Trophoblast cell (in vitro differentiated cells and primary cell): ENCODE measurements at regions not wholly inside any gene's neighbourhood (a gene's known extent, or its start where the extent isn't known, plus 50 kb on each side); places are given as distances from the start of the nearest gene placed in this dataset.

Source experiments
- DNase-seq, 2 donors: peaks; one replicate each; pipeline ENCODE4 v3.0.0-alpha.2; 2016
- H2AFZ ChIP-seq: 2 replicates; pipeline ENCODE4 v1.6.1; 2013; ENCODE audit warnings: low read length, moderate library complexity, mild to moderate bottlenecking; ENCODE audit not compliant: insufficient read depth, poor library complexity
- H2AK5ac ChIP-seq: 2 replicates; pipeline ENCODE4 v1.6.1; 2013; ENCODE audit warnings: mild to moderate bottlenecking, low read length
- H2BK120ac ChIP-seq: 2 replicates; pipeline ENCODE4 v1.6.1; 2013; ENCODE audit warnings: low read length, mild to moderate bottlenecking, moderate library complexity; ENCODE audit not compliant: insufficient read depth, poor library complexity
- H2BK12ac ChIP-seq: 2 replicates; pipeline ENCODE4 v1.6.1; 2013; ENCODE audit warnings: mild to moderate bottlenecking, low read length, moderate library complexity
- H2BK5ac ChIP-seq: 2 replicates; pipeline ENCODE4 v1.6.1; 2013; ENCODE audit warnings: low read length, low read depth, moderate library complexity, mild to moderate bottlenecking; ENCODE audit not compliant: poor library complexity
- H3K14ac ChIP-seq: 2 replicates; pipeline ENCODE4 v1.6.1; 2013; ENCODE audit warnings: mild to moderate bottlenecking, low read length
- H3K18ac ChIP-seq: 2 replicates; pipeline ENCODE4 v1.6.1; 2013; ENCODE audit warnings: mild to moderate bottlenecking, low read length
- H3K23ac ChIP-seq: 2 replicates; pipeline ENCODE4 v1.6.1; 2013; ENCODE audit warnings: low read length
- H3K27ac ChIP-seq: 2 replicates; pipeline ENCODE4 v1.5.1; 2013; ENCODE audit warnings: low read depth, mild to moderate bottlenecking, inconsistent platforms, low read length, moderate library complexity
- H3K27me3 ChIP-seq: 2 replicates; pipeline ENCODE4 v1.6.1; 2013; ENCODE audit warnings: inconsistent platforms, mild to moderate bottlenecking, low read length, moderate library complexity; ENCODE audit not compliant: insufficient read depth
- H3K36me3 ChIP-seq, 2 experiments: 1 replicate in 1 of 2; 2 replicates in 1 of 2; pipeline ENCODE4 v1.6.1; 2013; ENCODE audit warnings: low read length in 2 of 2, mild to moderate bottlenecking in 2 of 2, moderate library complexity in 1 of 2; ENCODE audit not compliant: insufficient read depth in 2 of 2, control insufficient read depth in 1 of 2
- H3K4ac ChIP-seq: 2 replicates; pipeline ENCODE4 v1.6.1; 2013; ENCODE audit warnings: low read depth, mild to moderate bottlenecking, low read length, moderate library complexity
- H3K4me1 ChIP-seq, 2 experiments: 1 replicate in 1 of 2; 2 replicates in 1 of 2; pipeline ENCODE4 v1.6.1; 2013; ENCODE audit warnings: low read length in 2 of 2, mild to moderate bottlenecking in 2 of 2, moderate library complexity in 1 of 2; ENCODE audit not compliant: insufficient read depth in 2 of 2, control insufficient read depth in 1 of 2
- H3K4me2 ChIP-seq: 2 replicates; pipeline ENCODE4 v1.6.1; 2013; ENCODE audit warnings: inconsistent platforms, mild to moderate bottlenecking, low read length, moderate library complexity
- H3K4me3 ChIP-seq: 2 replicates; pipeline ENCODE4 v1.5.1; 2013; ENCODE audit warnings: mild to moderate bottlenecking, low read depth, low read length, inconsistent platforms
- H3K79me1 ChIP-seq: one replicate; pipeline ENCODE4 v1.6.1; 2013; ENCODE audit warnings: low read length
- H3K79me2 ChIP-seq: 2 replicates; pipeline ENCODE4 v1.6.1; 2013; ENCODE audit warnings: low read length, mild to moderate bottlenecking; ENCODE audit not compliant: control insufficient read depth, insufficient read depth, poor library complexity
- H3K9ac ChIP-seq: 2 replicates; pipeline ENCODE4 v1.6.1; 2013; ENCODE audit warnings: mild to moderate bottlenecking, low read length
- H3K9me3 ChIP-seq: 2 replicates; pipeline ENCODE4 v1.6.1; 2013; ENCODE audit warnings: low read depth, mild to moderate bottlenecking, control low read depth, inconsistent platforms, low read length; ENCODE audit not compliant: insufficient read depth
- H4K12ac ChIP-seq: 2 replicates; pipeline ENCODE4 v1.6.1; 2013; ENCODE audit warnings: low read depth, mild to moderate bottlenecking, low read length, moderate library complexity
- H4K8ac ChIP-seq: 2 replicates; pipeline ENCODE4 v1.6.1; 2013; ENCODE audit warnings: low read depth, mild to moderate bottlenecking, low read length, moderate library complexity
- H4K91ac ChIP-seq: one replicate; pipeline ENCODE4 v1.6.1; 2013; ENCODE audit warnings: low read depth, mild to moderate bottlenecking, low read length, moderate library complexity
- WGBS: extraction: QIAGEN DNeasy Blood & Tissue Kit; methylation state at CpG from one replicate; pipeline ENCODE4 v1.1.7; 2013; ENCODE audit warnings: missing lambda C conversion rate; ENCODE audit not compliant: insufficient read length, insufficient coverage; ENCODE audit errors: extremely low coverage; 5-methylcytosine and 5-hydroxymethylcytosine counted together

GRCh38 chr22:22830957-22831688 lies 56.5 kb upstream of the IGLL5 start:
- H3K36me3 ChIP-seq, result no peaks in the 10 kb centered on the region
- no peak overlapping the region for H3K18ac ChIP-seq
- no peak overlapping the region for H2AK5ac ChIP-seq
- no peak overlapping the region for H2AFZ ChIP-seq
- H4K91ac ChIP-seq, result no peak overlapping the region
- no peak overlapping the region for H2BK5ac ChIP-seq
- H3K79me2 ChIP-seq, result no peaks in the 10 kb centered on the region
- no peak for DNase-seq
- WGBS, result no CpG with 5 or more reads among the region's 1 CpG
- H3K14ac ChIP-seq, result no peak overlapping the region
- H2BK12ac ChIP-seq, result no peak overlapping the region
- no peak overlapping the region for H4K12ac ChIP-seq
- H3K27me3 ChIP-seq, result no peaks in the 10 kb centered on the region
- no peak overlapping the region for H3K4ac ChIP-seq
- H3K9ac ChIP-seq, result no peak overlapping the region
- H3K4me3 ChIP-seq, result no peak overlapping the region
- no peaks in the 10 kb centered on the region for H3K79me1 ChIP-seq
- no peak overlapping the region for H3K23ac ChIP-seq
- H3K4me1 ChIP-seq, result no peaks in the 10 kb centered on the region
- peaks cover 6% of the 10 kb centered on the region for H3K9me3 ChIP-seq
- H3K27ac ChIP-seq, result no peak overlapping the region
- H4K8ac ChIP-seq, result no peak overlapping the region
- no peak overlapping the region for H3K4me2 ChIP-seq
- H2BK120ac ChIP-seq, result no peak overlapping the region

GRCh38 chr22:22833059-22833458 lies 54.6 kb upstream of the IGLL5 start:
- H4K91ac ChIP-seq, result no peak overlapping the region
- WGBS, result no CpG with 5 or more reads among the region's 3 CpGs

GRCh38 chr22:22833488-22833887 lies 54.1 kb upstream of the IGLL5 start:
- no peak overlapping the region for H3K4me2 ChIP-seq
- H4K91ac ChIP-seq, result no peak overlapping the region
- WGBS, result no CpG with 5 or more reads among the region's 4 CpGs
- DNase-seq, result no peak
- H3K36me3 ChIP-seq, result no peaks in the 10 kb centered on the region
- H2BK5ac ChIP-seq, result no peak overlapping the region
- no peak overlapping the region for H3K14ac ChIP-seq
- no peak overlapping the region for H3K4ac ChIP-seq
- no peak overlapping the region for H2BK12ac ChIP-seq
- H3K4me3 ChIP-seq, result no peak overlapping the region
- no peaks in the 10 kb centered on the region for H3K79me1 ChIP-seq
- H3K27ac ChIP-seq, result no peak overlapping the region
- H2AK5ac ChIP-seq, result no peak overlapping the region
- no peak overlapping the region for H4K8ac ChIP-seq
- no peaks in the 10 kb centered on the region for H3K27me3 ChIP-seq
- H3K9ac ChIP-seq, result no peak overlapping the region
- H3K23ac ChIP-seq, result no peak overlapping the region
- H4K12ac ChIP-seq, result no peak overlapping the region
- no peak overlapping the region for H3K18ac ChIP-seq
- peaks cover 7% of the 10 kb centered on the region for H3K9me3 ChIP-seq
- no peak overlapping the region for H2AFZ ChIP-seq
- no peaks in the 10 kb centered on the region for H3K79me2 ChIP-seq
- H2BK120ac ChIP-seq, result no peak overlapping the region
- no peaks in the 10 kb centered on the region for H3K4me1 ChIP-seq

More at GRCh38 chr22:22833059-22833458, 54.6 kb upstream of the IGLL5 start:
- no peak overlapping the region for H3K23ac ChIP-seq
- no peak overlapping the region for H3K4ac ChIP-seq
- no peak overlapping the region for H4K8ac ChIP-seq
- no peaks in the 10 kb centered on the region for H3K79me1 ChIP-seq
- H2BK12ac ChIP-seq, result no peak overlapping the region
- H2BK5ac ChIP-seq, result no peak overlapping the region
- no peak overlapping the region for H3K14ac ChIP-seq
- H3K9me3 ChIP-seq, result peaks cover 4% of the 10 kb centered on the region
- H2AK5ac ChIP-seq, result no peak overlapping the region
- no peak overlapping the region for H3K18ac ChIP-seq
- no peak overlapping the region for H3K4me3 ChIP-seq
- H3K27ac ChIP-seq, result no peak overlapping the region
- H3K4me2 ChIP-seq, result no peak overlapping the region
- no peaks in the 10 kb centered on the region for H3K27me3 ChIP-seq
- H2AFZ ChIP-seq, result no peak overlapping the region
- no peak overlapping the region for H3K9ac ChIP-seq
- no peaks in the 10 kb centered on the region for H3K36me3 ChIP-seq
- no peaks in the 10 kb centered on the region for H3K79me2 ChIP-seq
- DNase-seq, result no peak
- no peak overlapping the region for H4K12ac ChIP-seq
- H3K4me1 ChIP-seq, result no peaks in the 10 kb centered on the region
- H2BK120ac ChIP-seq, result no peak overlapping the region

GRCh38 chr22:22834204-22834603 lies 53.4 kb upstream of the IGLL5 start:
- peaks cover 9% of the 10 kb centered on the region for H3K9me3 ChIP-seq
- no peak overlapping the region for H2BK120ac ChIP-seq
- no peak overlapping the region for H4K8ac ChIP-seq
- H4K12ac ChIP-seq, result no peak overlapping the region
- no peak overlapping the region for H3K4me3 ChIP-seq
- H3K9ac ChIP-seq, result no peak overlapping the region
- no peak overlapping the region for H2AFZ ChIP-seq
- H3K4ac ChIP-seq, result no peak overlapping the region
- no peak overlapping the region for H2BK5ac ChIP-seq
- no peak for DNase-seq
- no peak overlapping the region for H3K27ac ChIP-seq
- no peaks in the 10 kb centered on the region for H3K4me1 ChIP-seq
- H3K14ac ChIP-seq, result no peak overlapping the region
- no peaks in the 10 kb centered on the region for H3K79me1 ChIP-seq
- no peak overlapping the region for H3K23ac ChIP-seq
- no peak overlapping the region for H3K18ac ChIP-seq
- no peak overlapping the region for H2BK12ac ChIP-seq
- WGBS, result no CpG with 5 or more reads among the region's 3 CpGs
- H3K79me2 ChIP-seq, result no peaks in the 10 kb centered on the region
- no peaks in the 10 kb centered on the region for H3K27me3 ChIP-seq
- no peaks in the 10 kb centered on the region for H3K36me3 ChIP-seq
- H2AK5ac ChIP-seq, result no peak overlapping the region
- H3K4me2 ChIP-seq, result no peak overlapping the region
- no peak overlapping the region for H4K91ac ChIP-seq
